NCI-H2107 treated with DMSO at 0.1 percent for 48 hours (cell line): ENCODE measurements at regions not wholly inside any gene's neighbourhood (a gene's known extent, or its start where the extent isn't known, plus 50 kb on each side); places are given as distances from the start of the nearest gene placed in this dataset.

ENCODE experiments used
- DNase-seq: peaks from one replicate; lab custom pipeline; 2025; ENCODE audit not compliant: unreplicated experiment; lab: John Stamatoyannopoulos, UW

DNA sequence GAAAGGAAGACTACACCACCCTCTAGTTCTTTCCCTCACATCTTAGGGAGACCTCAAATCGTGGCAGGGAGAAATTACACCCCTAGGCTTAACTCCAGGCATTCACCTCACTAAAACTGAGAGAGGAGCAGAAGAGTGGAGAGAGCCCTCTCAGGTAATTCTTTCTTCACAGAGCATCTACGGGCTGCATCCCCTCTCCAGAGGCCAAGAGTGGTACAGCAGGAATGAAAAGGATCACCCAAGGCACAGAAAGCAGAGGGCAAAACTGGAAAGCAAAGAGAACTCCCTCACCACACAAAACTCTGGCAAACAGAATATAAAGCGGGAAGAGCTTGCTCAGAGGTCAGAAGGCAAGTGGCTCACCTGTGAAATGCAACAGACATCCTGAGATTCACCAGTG is 661.2 kb downstream of the TBC1D4 start:
- no peak for DNase-seq

DNA sequence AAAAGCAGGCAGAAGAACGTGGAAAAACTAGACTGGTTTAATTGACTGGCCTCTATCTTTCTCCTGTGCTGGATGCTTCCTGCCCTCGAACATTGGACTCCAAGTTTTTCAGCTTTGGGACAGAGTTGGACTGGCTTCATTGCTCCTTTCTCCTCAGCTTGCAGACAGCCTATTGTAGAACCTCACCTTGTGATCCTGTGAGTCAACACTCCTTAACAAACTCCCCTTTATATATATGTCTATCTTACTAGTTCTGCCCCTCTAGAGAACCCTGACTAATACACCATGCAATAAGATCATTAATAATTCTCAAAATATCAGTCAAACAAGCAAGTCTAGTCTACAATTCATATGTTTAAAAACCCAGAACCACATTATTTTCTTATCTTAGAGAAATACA is 662.4 kb downstream of the TBC1D4 start:
- DNase-seq = no peak

DNA sequence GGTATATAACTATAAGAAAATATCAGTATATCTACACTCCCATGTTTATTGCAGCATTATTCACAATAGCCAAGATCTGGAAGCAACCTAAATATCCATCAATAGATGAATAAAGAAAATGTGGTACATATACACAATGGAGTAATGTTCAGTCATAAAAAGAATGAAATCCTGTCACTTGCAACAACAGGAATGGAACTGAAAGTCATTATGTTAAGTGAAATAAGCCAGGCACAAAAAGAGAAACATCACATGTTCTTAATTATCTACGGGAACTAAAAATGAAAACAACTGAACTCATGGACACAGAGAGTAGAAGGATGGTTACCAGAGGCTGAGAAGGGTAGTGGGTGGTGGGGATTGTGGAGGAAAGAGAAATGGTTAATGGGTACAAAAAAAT is 665.2 kb downstream of the TBC1D4 start:
- DNase-seq = no peak

DNA sequence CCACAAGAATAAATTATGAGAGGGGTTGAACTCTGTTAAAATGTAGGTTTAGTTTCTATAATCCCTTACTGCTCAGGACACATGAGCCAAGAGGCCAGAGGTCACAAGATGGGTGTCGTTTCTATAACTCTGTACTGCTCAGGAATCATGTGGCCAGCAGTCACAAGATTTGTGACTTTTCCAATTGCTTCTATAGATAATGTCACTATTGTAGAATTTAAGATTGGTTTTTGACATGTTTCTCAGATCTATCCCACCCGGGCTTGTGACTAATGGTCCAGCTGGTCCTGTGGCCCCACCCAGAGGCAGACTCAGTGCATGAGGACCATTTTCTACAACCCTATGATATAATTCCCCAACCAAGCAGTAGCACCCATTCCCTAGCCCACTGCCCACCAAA is 662.0 kb upstream of the KLF12 start:
- DNase-seq = no peak

DNA sequence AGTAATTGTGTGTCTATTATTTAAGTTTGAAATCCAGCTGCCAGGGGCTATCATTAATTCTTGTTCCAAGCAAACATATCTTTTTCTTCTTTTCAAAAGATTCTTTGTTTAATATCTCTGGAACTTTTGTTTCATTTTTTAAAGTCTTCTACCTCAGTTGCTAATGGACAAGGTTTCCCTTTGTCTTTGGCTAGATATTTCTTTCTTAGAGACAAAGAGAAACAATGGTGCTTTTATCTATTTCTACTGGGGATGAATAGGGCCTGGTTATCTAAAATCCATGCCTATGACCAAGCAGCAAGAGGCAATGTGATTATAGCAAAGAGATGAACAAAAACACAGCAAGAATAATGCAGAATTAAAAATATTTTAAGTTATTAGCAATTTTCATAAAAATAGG is 661.3 kb upstream of the KLF12 start:
- DNase-seq = no peak

DNA sequence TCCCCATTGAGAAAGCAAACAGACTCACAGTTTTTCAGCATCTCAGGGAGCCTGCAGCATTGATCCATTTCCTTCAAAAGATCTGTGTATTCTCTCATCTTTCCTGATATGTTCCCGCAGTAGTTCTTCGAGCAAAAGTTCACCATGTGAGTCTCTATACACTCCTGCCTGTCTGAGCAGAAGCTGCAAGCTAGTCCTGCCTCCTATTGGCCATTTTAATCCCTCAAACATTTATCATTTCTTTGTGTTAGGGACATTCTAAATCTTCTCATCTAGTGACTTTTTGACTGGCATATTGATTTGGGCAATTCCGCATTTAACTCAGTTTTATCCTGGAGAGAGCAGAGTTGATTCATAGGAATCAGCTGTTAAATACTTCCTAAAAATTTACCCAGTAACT is 660.4 kb upstream of the KLF12 start:
- DNase-seq = no peak

DNA sequence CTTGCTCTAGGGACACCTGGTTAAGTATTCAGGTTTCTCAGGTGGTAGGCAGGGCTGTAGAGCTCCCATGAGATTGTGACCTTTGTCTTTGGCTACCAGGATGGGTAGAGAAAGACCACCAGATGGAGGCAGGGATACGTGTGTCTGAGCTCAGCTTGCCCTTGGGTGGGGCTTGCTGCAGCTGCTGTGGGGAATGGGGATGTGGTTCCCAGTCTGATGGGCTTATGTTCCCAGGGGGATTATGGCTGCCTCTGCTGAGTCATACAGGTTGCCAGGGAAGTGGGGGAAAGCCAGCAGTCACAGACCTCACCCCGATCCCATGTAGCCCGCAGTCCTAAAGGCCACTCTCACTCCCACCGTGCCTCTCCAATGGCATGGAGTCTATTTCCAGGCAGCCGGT is 659.9 kb upstream of the KLF12 start:
- DNase-seq = no peak

DNA sequence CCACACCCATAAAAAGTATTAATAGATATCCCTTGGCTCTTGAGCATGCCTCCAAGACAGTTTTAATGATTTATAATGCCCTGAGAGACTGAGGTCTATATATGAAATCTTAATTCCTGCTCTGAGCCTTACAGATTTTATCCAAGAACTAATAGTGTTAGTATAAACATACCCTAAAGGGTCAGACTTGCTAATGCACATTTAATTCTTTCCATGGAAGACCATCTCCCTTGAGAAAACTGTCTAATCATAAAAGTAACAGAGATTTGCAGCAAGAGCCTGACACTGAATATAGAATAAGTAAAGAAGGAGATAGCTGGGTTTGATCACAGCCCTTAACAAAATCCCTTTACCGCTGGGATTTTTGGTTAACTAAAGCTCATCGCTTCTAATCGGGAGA is 650.8 kb upstream of the KLF12 start:
- no peak for DNase-seq

DNA sequence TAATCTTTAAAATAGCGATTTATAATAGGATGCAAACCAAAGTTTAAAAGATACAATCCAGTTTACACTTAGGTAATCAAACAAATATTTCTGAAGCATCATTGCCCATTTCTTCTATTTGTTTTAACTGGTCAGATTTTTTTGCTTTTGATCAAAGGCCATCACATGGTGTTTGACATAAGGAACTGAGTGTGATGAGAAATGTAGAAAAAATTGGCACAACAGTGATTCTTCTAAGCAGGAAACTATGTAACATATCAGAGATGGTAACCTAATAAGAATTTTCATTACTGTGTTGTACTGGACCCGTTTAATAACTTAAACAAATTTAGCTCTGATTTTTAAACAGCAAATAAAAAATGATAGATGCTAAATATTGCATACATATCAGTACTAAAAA is 644.7 kb upstream of the KLF12 start:
- no peak for DNase-seq

DNA sequence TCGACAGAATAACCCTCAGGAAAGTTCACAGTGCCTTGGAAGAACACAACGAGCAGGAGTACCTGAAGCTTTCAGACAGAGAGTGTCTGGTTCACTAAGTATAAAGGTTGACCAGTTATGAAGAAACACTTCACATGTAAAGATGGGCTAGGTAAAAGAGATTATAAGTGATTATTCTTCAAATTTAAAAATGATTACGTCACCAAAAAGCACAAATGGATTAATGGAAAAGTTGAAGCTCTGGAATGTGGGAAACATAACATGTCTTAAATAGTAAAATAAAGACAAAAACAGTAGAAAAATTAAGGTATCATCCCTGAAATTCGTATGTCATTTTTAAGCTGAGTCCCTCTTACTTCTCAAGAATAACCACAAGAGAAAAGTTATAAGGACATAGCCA is 643.9 kb upstream of the KLF12 start:
- no peak for DNase-seq

DNA sequence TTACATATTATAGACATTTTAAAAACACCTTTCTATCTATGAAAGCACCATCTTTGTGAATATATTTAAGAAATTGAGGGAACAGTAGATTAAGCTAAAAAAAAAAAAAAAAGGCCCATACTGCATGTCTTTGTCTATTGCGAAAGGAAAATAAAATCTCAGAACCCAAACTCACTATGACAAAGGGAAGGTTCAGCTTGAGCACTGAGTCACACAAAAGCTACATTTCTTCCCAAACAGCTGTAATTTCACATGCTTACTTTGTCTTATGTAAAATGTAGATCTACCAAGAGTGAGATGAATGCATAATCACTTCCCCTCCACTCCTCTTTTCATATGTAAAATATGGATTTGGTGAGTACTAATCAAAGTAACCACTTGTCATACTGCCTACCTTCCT is 640.1 kb upstream of the KLF12 start:
- no peak for DNase-seq

DNA sequence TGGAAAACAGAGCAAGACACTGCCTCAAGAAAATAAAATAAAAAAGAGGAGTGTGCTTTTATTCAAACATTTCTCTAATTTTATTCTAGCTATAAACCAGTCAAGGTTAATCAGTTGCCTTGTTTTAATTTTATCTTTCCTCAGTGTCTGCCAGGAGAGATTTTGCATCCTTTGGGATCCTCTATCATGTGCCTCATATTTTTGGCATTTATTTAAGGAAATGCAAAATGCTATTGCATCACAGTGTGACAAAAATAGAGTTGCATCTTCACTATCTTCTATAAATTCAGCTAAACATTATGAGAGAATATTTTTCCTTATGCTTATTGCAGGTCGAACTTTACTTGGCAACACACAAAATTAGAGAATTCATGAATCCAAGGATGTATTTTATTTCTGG is 639.0 kb upstream of the KLF12 start:
- DNase-seq = no peak

DNA sequence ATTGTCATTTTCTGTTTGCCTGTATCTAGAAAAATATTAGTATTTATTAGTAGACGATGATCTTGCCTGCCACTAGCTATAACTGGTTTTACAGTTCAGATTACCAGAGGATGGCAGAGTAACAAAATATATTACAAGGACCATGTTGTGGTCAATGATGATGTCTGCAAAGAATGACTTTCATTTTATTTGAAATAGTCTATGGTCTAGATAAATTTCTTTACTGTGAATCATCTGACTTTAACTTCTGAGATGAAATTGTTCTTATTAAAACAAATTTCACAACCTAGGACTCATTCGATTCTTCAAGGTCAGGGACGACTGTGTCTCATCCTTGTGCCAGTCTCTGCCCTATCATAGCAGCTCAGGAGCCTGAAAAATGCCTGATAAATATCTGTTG is 637.8 kb upstream of the KLF12 start:
- no peak for DNase-seq

DNA sequence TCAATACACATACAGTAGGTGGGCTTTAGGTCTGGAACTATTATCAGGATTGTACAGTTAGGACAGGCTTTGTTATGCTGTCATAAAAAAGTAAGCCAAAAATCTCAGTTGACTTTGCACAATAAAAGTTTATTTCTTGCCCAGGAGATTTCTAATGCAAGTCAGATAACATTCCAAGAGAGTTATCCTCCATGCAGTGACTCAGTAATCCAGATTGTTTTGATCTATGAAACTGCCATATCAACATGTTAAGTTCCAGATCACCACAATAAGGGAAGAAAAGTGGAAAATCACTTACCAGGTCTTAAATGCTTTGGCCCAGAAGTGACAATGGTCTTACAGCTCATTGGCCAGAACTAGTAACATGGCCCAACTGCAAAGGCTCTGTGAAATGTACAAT is 636.2 kb upstream of the KLF12 start:
- DNase-seq = no peak

DNA sequence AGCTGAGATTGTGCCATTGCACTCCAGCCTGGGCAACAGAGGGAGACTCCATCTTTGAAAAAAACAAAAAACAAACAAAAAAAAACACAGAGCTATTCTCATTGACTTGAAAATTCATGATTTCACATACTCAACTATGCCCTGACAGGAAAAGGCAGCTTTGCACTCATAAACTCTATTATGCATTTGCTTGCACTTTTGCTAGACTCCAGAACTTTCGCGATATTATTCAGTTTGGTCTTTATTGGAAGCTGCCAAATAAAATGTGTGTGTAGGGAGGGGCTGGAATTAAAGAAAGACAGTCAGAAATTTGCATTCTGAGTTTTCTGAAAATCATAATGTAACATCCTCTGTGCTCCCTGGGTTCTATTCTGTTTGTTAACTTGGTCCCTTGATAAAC is 635.1 kb upstream of the KLF12 start:
- no peak for DNase-seq

DNA sequence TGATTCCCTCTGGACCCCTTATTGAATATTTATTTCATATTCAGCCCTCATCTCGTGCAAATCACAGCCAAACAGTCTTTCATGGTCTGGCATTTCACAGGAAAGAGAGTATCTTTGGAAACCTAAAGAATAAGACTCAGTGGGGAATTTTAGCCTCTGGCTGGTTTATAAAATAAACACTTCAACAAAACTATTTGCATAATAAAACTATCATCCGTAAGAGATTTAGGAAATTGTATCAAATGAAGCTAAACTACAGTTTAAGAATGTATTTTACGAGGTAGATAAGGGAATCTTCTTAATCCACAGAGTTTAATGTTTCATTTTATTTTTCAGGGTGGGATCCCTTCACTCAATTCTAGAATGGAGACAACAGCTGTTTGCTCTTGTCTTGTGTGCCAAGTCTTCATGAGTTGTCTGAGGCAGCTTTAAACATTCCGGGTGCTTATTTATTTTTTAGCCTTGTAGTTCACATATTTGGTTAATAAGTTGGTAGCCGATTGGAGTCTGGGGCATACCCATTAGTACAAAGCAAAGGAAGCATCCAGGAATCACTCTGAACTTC is 634.4 kb upstream of the KLF12 start:
- no peak for DNase-seq

DNA sequence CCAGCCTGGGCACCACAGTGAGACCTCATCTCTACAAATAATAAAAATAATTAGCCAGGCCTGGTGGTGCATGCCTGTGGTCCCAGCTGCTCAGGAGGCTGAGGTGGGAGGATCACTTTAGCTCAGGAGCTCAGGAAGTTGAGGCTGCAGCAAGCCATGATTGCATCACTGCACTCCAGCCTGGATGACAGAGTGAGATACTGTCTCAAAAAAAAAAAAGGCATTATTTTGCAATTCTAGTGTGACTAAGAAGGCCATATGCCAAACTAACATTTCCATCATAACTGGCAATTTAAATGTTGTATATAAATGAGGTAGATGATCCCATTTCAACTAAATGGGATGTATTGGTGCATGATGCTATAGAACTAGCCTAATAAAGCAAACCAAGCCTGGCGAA is 632.8 kb upstream of the KLF12 start:
- no peak for DNase-seq

DNA sequence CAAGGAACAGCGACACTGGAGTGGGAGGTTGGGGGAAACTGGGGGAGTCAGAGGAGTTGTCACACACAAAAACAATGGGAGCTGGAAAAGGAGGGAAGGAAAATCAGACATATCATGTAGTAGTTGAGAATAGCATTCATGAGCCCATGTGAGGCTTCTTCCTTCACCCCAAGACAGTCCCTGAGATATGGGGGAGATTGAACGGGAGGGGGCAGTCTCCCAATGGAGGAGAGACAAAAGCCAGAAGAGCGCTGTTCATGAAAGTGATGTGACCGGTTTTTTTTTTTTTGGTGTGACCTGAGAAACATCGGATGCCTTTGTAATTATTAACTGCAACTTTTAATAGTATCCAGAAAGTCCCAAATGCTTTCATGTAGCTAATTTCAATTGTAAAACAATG is 631.8 kb upstream of the KLF12 start:
- DNase-seq = no peak

DNA sequence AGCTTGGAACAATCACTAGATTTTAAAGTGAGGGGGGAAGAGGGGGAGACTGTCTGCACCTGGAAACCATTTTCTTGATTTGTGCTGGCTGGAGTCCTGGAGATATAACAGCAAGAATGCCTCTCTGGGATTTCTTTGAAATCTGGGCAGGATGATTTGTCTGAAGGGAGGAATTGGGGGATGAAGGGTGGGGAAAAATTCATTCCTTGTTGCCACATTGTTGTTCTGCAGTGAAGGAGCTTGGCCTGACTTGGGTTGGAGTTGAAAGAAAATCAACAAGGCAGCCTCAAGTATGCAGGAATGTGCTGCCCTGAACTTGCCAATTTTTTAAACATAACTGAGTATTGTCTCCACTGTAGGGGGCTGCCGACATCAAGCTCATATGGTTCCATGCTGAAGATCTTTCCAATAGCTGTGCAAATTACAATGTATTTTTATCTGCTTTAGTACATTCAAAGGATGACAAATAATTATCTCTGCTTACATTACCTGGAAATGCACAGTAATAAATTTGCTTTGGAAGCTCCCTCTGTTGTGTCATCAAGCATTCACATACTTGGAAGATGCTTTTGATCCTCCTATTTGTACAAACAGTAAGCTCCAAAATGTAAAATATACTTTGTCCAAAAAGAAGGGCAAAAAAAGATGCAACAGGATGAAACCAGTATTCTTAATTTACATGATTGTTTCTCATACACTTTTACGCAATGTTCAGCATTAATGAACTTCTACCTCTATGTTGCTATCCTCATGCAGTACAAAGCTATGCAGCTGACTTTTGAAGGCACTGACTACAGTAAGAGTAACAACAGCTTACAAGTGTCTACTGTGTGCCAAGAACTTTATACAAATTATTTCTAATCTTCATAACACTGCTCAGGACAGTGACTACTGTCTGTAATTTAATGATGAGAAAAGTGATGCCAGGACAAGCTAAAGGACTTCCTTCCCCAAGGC is 627.9 kb upstream of the KLF12 start:
- DNase-seq = no peak

DNA sequence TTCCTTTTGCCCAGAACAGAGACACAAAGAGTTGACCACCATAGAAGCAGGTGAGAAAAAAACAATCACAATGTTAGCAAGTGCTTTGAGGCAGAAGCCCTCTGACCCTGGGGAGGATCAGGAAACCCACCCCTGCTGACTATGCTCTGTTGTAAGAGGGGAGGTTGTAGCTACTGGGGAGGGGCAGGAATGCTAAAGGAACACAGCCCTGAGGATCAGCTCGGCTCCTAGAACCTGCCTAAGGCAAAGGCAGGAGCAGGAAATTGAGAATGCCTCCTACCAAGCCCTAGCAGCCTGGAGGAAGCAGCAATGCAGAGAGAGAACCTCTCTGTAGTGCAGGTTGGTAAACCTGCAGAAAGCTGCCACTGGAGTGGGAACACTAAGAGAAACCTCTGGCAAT is 624.0 kb upstream of the KLF12 start:
- no peak for DNase-seq

DNA sequence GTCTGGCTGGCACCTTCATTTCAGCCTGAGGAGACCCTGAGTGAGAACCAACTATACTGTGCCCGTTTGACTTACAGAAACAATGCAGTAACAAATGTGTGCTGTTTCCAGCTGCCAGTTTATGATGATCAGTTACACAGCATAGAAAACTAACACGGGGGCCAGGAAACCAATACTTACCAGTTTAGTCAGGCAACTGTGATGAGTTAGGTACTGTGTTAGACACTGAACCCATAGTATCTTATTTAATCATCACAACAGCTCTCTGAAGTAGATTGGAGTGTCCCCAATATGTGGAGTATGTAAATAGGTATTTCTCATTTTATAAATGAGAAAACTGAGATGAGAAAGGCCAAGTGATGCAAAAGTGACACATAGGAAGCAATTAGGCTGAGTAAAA is 620.9 kb upstream of the KLF12 start:
- DNase-seq = no peak

DNA sequence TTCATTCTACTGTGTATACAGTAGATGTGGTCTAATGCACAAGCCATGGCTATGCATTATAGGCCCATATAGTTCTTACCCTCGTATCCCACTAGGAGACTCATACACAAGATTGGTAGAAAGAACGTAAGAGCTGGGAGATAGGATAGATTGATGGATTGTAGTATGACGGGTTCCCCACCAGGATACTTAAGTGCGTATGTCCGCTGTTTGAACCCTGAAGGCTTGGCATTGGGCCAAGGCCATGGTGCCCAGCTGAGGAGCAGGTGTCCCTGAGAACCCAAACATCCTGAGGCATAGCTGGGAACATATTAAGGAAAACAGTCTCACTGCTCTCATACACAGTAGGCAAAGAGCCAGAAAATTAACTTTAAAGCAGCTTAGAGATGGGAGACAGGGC is 617.5 kb upstream of the KLF12 start:
- no peak for DNase-seq
